AG04450 (cell line): ENCODE measurements at regions not wholly inside any gene's neighbourhood (a gene's known extent, or its start where the extent isn't known, plus 50 kb on each side); places are given as distances from the start of the nearest gene placed in this dataset.

Source experiments
- CTCF ChIA-PET: fragments of 300-600, 350-600 bp; formaldehyde crosslinking; extraction: SDS; loops from one replicate; lab custom pipeline; 2022; ENCODE audit warnings: antibody characterized with exemption, inconsistent platforms; lab: Charles Lee
- POLR2A ChIA-PET: fragments of 350-600 bp; formaldehyde crosslinking; extraction: SDS; loops from one replicate; lab custom pipeline; 2021; ENCODE audit warnings: antibody characterized with exemption, inconsistent platforms; lab: Yijun Ruan, JAX
- DNase-seq: peaks from one replicate; pipeline ENCODE4 v3.0.0-alpha.2; 2011; ENCODE audit warnings: low read depth, low spot score
- H3K27ac ChIP-seq: one replicate; pipeline ENCODE4 v1.5.1; 2012; ENCODE audit warnings: low read depth, low read length, control low read depth
- H3K27me3 ChIP-seq: one replicate; pipeline ENCODE4 v1.6.0; 2012; ENCODE audit warnings: low read length; ENCODE audit not compliant: control insufficient read depth, insufficient read depth
- H3K4me3 ChIP-seq: 2 replicates; pipeline ENCODE4 v1.5.1; 2011; ENCODE audit warnings: mild to moderate bottlenecking, low read depth, low read length, control low read depth
- H3K9me3 ChIP-seq: 2 replicates; pipeline ENCODE4 v1.5.1; 2012; ENCODE audit warnings: low read length; ENCODE audit not compliant: control insufficient read depth, insufficient read depth
- TF ChIP-seq, protein P1 (sequence below): IDR thresholded peaks from 2 replicates; pipeline ENCODE4 v1.5.1; 2011; ENCODE audit warnings: low read depth, low read length, control low read depth, inconsistent platforms

DNA sequence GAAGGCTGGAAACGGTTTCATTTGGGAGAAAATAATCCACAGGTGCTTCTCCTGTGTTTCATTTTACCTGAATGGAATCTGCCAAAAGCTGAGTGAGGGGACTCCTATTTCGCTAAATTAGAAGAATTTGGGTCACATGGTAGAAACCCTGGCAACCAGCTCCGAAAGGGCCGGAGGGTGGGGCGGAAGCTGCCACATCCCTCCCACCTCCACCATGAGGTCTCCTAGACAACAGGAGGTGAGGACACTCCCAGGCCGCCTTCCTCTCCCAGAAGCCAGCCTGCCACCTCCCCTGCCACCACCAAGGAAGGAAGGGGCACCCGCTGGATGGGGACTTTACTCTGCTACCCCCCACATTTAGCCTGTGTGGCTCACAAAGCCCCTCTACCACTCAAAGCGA, 199.9 kb upstream of the ZC3H12A start:
- no peaks in the 10 kb centered on the region; the same call in 1 of the 2 replicates for H3K9me3 ChIP-seq
- DNase-seq = no peak
- TF ChIP-seq, protein P1, sequence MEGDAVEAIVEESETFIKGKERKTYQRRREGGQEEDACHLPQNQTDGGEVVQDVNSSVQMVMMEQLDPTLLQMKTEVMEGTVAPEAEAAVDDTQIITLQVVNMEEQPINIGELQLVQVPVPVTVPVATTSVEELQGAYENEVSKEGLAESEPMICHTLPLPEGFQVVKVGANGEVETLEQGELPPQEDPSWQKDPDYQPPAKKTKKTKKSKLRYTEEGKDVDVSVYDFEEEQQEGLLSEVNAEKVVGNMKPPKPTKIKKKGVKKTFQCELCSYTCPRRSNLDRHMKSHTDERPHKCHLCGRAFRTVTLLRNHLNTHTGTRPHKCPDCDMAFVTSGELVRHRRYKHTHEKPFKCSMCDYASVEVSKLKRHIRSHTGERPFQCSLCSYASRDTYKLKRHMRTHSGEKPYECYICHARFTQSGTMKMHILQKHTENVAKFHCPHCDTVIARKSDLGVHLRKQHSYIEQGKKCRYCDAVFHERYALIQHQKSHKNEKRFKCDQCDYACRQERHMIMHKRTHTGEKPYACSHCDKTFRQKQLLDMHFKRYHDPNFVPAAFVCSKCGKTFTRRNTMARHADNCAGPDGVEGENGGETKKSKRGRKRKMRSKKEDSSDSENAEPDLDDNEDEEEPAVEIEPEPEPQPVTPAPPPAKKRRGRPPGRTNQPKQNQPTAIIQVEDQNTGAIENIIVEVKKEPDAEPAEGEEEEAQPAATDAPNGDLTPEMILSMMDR = no peak
- peaks cover 3% of the 10 kb centered on the region for H3K27me3 ChIP-seq
- POLR2A ChIA-PET = no interaction called here
- CTCF ChIA-PET = no interaction called here
- no peak overlapping the region for H3K4me3 ChIP-seq
- no peak overlapping the region for H3K27ac ChIP-seq

DNA sequence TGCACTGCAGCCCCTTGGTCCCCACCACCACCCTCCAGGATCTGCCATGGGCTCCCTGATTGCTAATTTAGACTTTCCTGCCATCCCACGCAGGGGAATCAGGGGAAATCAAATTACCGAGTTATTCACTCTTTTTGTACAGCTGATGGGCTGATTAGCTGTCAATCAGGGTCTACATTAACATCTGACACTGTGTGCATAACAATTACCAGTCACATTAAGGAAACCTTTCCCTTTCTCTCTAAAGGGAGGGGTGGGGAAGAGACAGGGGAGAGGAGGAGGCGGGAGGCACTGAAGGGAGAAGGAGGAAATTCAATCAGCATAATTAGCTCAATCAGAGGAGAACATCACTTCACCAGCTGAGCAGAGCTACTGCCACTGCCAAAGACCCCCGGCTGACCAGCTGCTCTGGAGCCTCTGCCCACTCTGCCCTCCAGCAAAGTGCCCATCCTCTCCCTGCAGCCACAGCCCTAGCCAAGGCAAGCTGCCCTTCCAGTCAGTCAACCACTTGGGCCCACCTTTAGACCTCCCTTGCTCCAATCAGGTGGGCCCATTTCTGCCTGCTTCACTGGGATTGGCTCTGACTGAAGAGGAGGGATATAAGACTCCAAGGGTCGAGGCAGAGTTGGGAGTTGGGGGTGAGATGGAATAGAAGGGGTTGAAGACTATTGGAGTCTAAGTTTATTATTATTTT, 199.3 kb upstream of the ZC3H12A start:
- ChIA-PET POLR2A (no interaction called here), CTCF (no interaction called here)
- H3K4me3 ChIP-seq = no peak overlapping the region
- no peaks in the 10 kb centered on the region; the same call in 1 of the 2 replicates for H3K9me3 ChIP-seq
- no peak for DNase-seq
- TF ChIP-seq, protein P1 = no peak
- no peak overlapping the region for H3K27ac ChIP-seq
- peaks cover 3% of the 10 kb centered on the region for H3K27me3 ChIP-seq

DNA sequence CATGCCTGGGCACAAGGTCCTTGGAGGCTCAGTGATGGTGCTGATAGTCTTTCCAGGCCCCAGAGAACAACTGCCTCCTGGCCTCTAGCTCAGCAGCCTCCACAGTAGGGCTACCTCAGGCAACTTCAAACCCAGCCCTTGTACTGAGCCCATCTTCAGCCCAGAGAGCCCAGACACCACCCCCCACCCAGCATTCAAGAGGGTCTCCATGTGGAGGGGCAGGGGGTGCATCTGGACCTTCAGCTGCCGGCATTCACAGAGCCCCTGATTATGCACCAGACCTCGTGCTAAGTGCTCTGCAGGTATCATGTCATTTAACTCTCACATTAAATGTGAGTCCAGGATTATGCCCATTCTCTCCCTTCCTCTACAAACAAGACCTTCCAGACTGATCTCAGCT, 197.0 kb upstream of the ZC3H12A start:
- POLR2A ChIA-PET = no interaction called here
- Histone ChIP-seq H3K9me3 (no peaks in the 10 kb centered on the region), H3K27ac (no peak overlapping the region), H3K4me3 (no peak overlapping the region), H3K27me3 (peaks cover 3% of the 10 kb centered on the region)
- DNase-seq = no peak
- TF ChIP-seq, protein P1 = no peak
- CTCF ChIA-PET = no interaction called here

DNA sequence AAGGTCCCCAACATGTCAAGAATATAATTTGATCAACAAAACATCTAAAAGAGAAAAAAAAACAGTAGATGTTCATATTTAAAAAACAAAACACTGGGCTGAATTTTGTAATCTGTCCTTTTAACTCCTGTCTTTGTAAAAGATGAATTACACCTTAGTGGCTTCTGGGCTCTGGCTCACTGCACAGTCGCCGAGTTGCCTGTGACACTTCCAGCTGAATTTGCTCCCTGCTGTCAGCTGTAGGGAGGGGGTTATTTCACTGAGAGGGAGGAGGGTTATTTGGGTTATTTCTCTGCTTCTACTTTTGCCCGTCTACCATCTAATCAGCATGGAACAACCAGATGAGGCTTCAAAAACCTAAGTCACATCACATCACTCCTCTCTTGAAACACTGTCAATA, 193.0 kb upstream of the ZC3H12A start:
- H3K27me3 ChIP-seq = no peaks in the 10 kb centered on the region
- ChIA-PET POLR2A (no interaction called here), CTCF (no interaction called here)
- H3K27ac ChIP-seq = no peak overlapping the region
- TF ChIP-seq, protein P1 = no peak
- no peaks in the 10 kb centered on the region for H3K9me3 ChIP-seq
- no peak for DNase-seq
- no peak overlapping the region for H3K4me3 ChIP-seq

DNA sequence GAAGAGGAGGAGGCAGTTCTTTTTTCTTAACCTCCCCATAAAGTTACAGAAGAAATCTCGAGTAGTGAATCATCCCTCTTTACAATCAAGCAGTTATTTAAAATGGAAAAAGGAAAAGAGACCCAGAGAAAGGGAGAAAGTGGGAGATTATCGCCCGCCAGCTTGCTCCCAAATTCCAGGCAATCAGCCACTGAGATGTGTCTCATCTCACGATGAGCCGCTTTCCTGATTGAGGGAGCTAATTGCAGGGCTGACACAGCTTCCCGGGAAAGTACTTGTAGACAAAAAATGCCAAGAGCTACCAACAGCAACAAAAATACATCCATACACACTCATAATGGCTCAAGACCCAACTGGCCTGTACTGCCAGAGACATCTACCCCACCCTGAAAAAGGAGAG, 191.6 kb upstream of the ZC3H12A start:
- no peak for DNase-seq
- ChIA-PET POLR2A (no interaction called here), CTCF (no interaction called here)
- Histone ChIP-seq H3K27me3 (no peaks in the 10 kb centered on the region), H3K27ac (no peak overlapping the region), H3K4me3 (no peak overlapping the region), H3K9me3 (no peaks in the 10 kb centered on the region)
- TF ChIP-seq, protein P1 = no peak
